Testis (tissue), 2 donors: ENCODE measurements at regions not wholly inside any gene's neighbourhood (a gene's known extent, or its start where the extent isn't known, plus 50 kb on each side); places are given as distances from the start of the nearest gene placed in this dataset.

Experiments used
- DNase-seq: peaks from one replicate; pipeline ENCODE4 v3.0.0-alpha.2; 2019
- H3K27ac ChIP-seq, 2 donors: fragments of 200-600 bp; sonication (generic); one replicate each; pipeline ENCODE4 v1.5.1; 2019
- H3K27me3 ChIP-seq: fragments of 200-600 bp; sonication (generic); one replicate; pipeline ENCODE4 v1.5.1; 2019
- H3K36me3 ChIP-seq: fragments of 200-600 bp; sonication (generic); one replicate; pipeline ENCODE4 v1.5.1; 2017; ENCODE audit warnings: low read depth; ENCODE audit errors: missing control alignments
- H3K4me1 ChIP-seq: fragments of 200-600 bp; sonication (generic); one replicate; pipeline ENCODE4 v1.5.1; 2019
- H3K4me3 ChIP-seq, 2 donors: fragments of 200-600 bp; sonication (generic); one replicate each; pipeline ENCODE4 v1.5.1; 2017 to 2019
- H3K9me3 ChIP-seq: fragments of 200-600 bp; sonication (generic); one replicate; pipeline ENCODE4 v1.5.1; 2017
- CTCF ChIP-seq, 3 experiments: fragments of 450-650 bp in 2 of 3; fragments of 200-600 bp in 1 of 3; sonication (generic) in 1 of 3; IDR thresholded peaks; one replicate each; pipeline ENCODE4 v1.5.1; 2016 to 2019; ENCODE audit warnings: antibody characterized with exemption in 3 of 3, mild to moderate bottlenecking in 2 of 3, moderate library complexity in 1 of 3
- POLR2A ChIP-seq: fragments of 450-650 bp; IDR thresholded peaks from one replicate; pipeline ENCODE4 v1.6.1; 2017; ENCODE audit warnings: antibody characterized with exemption, mild to moderate bottlenecking, moderate library complexity
- WGBS, 2 donors: methylation state at CpG; one replicate each; pipeline ENCODE4 v1.1.5; 2018; 5-methylcytosine and 5-hydroxymethylcytosine counted together
- intact Hi-C: fragments of 100-400 bp; cut with DNase I; formaldehyde crosslinking; loops from one replicate; pipeline ENCODE4 v1.15.1; 2023; ENCODE audit warnings: low total_unique reads

- DNase-seq: no peak
- H3K9me3 ChIP-seq: no peaks in the 10 kb centered on the region
- H3K4me3 ChIP-seq: no peak overlapping the region
- no peaks in the 10 kb centered on the region for H3K27me3 ChIP-seq
- H3K36me3 ChIP-seq: no peaks in the 10 kb centered on the region
- 78 to 80% methylated on average over 2 of the region's 2 CpGs for WGBS, 2 donors
- H3K27ac ChIP-seq: no peak overlapping the region
- intact Hi-C loops: no loop called here
- no peak for TF ChIP-seq POLR2A
- TF ChIP-seq CTCF (IDR thresholded peaks at IDR 0.05): no peak
- H3K4me1 ChIP-seq: no peaks in the 10 kb centered on the region
Measured at GRCh38 chr6:120614723-120615122, 719.6 kb downstream of the TBC1D32 start.

GRCh38 chr6:120608826-120609225, 725.5 kb downstream of the TBC1D32 start:
- Histone ChIP-seq H3K27me3 (no peaks in the 10 kb centered on the region), H3K4me3 (no peak overlapping the region), H3K4me1 (no peaks in the 10 kb centered on the region), H3K36me3 (no peaks in the 10 kb centered on the region), H3K27ac (no peak overlapping the region), H3K9me3 (no peaks in the 10 kb centered on the region)
- intact Hi-C loops: no loop called here
- TF ChIP-seq POLR2A: no peak
- no peak for TF ChIP-seq CTCF (IDR thresholded peaks at IDR 0.05)
- DNase-seq: no peak
- WGBS, 2 donors: 37 to 85% methylated on average over 1 of the region's 1 CpG

- DNase-seq: no peak
- H3K9me3 ChIP-seq: no peaks in the 10 kb centered on the region
- H3K4me3 ChIP-seq: no peak overlapping the region
- 55 to 70% methylated on average over 4 of the region's 4 CpGs for WGBS, 2 donors
- no peaks in the 10 kb centered on the region for H3K36me3 ChIP-seq
- TF ChIP-seq POLR2A: no peak
- no peak for TF ChIP-seq CTCF (IDR thresholded peaks at IDR 0.05)
- no peaks in the 10 kb centered on the region for H3K4me1 ChIP-seq
- no peaks in the 10 kb centered on the region for H3K27me3 ChIP-seq
- intact Hi-C loops: no loop called here
- no peak overlapping the region for H3K27ac ChIP-seq
Measured at GRCh38 chr6:120606743-120607142, 727.5 kb downstream of the TBC1D32 start.

- no peaks in the 10 kb centered on the region for H3K4me1 ChIP-seq
- H3K9me3 ChIP-seq: no peaks in the 10 kb centered on the region
- H3K36me3 ChIP-seq: no peaks in the 10 kb centered on the region
- no peaks in the 10 kb centered on the region for H3K27me3 ChIP-seq
- no peak for DNase-seq
- WGBS, 2 donors: 74 to 84% methylated on average over 1 of the region's 1 CpG
- intact Hi-C loops: no loop called here
- H3K27ac ChIP-seq: no peak overlapping the region
- TF ChIP-seq POLR2A (no peak), CTCF (IDR thresholded peaks at IDR 0.05) (no peak)
- no peak overlapping the region for H3K4me3 ChIP-seq
Measured at GRCh38 chr6:120604510-120604909, 729.8 kb downstream of the TBC1D32 start.

- H3K27me3 ChIP-seq: no peaks in the 10 kb centered on the region
- H3K4me1 ChIP-seq: no peaks in the 10 kb centered on the region
- intact Hi-C loops: no loop called here
- WGBS, 2 donors: 58 to 59% methylated on average over 1 of the region's 1 CpG
- no peak overlapping the region for H3K27ac ChIP-seq
- no peak overlapping the region for H3K4me3 ChIP-seq
- no peak for DNase-seq
- no peaks in the 10 kb centered on the region for H3K9me3 ChIP-seq
- H3K36me3 ChIP-seq: no peaks in the 10 kb centered on the region
- no peak for TF ChIP-seq POLR2A
Measured at GRCh38 chr6:120590611-120591010, 743.7 kb downstream of the TBC1D32 start.
